Ishikawa (cell line): ENCODE measurements at regions not wholly inside any gene's neighbourhood (a gene's known extent, or its start where the extent isn't known, plus 50 kb on each side); places are given as distances from the start of the nearest gene placed in this dataset.

ENCODE experiments used
- CEBPB ChIP-seq: IDR thresholded peaks from 2 replicates; pipeline ENCODE4 v1.6.1; 2012
- CREB1 ChIP-seq: IDR thresholded peaks from 2 replicates; pipeline ENCODE4 v1.6.1; 2012; ENCODE audit warnings: low read depth
- EGR1 ChIP-seq: IDR thresholded peaks from 2 replicates; pipeline ENCODE4 v1.6.1; 2012
- EP300 ChIP-seq: IDR thresholded peaks from 2 replicates; pipeline ENCODE4 v1.6.1; 2012; ENCODE audit warnings: borderline replicate concordance
- FOXM1 ChIP-seq: IDR thresholded peaks from 2 replicates; pipeline ENCODE4 v1.6.1; 2012; ENCODE audit warnings: low read depth, borderline replicate concordance
- NFIC ChIP-seq: IDR thresholded peaks from 2 replicates; pipeline ENCODE4 v1.6.1; 2012
- RAD21 ChIP-seq: IDR thresholded peaks from 2 replicates; pipeline ENCODE4 v1.6.1; 2012; ENCODE audit warnings: low read depth
- REST ChIP-seq: IDR thresholded peaks from 2 replicates; pipeline ENCODE4 v1.6.1; 2012; ENCODE audit warnings: low read depth, mild to moderate bottlenecking
- TAF1 ChIP-seq: IDR thresholded peaks from 2 replicates; pipeline ENCODE4 v1.6.1; 2012; ENCODE audit warnings: low read depth, mild to moderate bottlenecking
- TCF12 ChIP-seq: IDR thresholded peaks from 2 replicates; pipeline ENCODE4 v1.6.1; 2012; ENCODE audit warnings: low read depth
- TEAD4 ChIP-seq: IDR thresholded peaks from 2 replicates; pipeline ENCODE4 v1.6.1; 2012
- YY1 ChIP-seq: IDR thresholded peaks from 2 replicates; pipeline ENCODE4 v1.6.1; 2012; ENCODE audit warnings: low read depth
- ZBTB7A ChIP-seq: IDR thresholded peaks from 2 replicates; pipeline ENCODE4 v1.6.1; 2012; ENCODE audit warnings: low read depth
- TF ChIP-seq, protein P1 (sequence below): IDR thresholded peaks from 2 replicates; pipeline ENCODE4 v1.6.1; 2012
- TF ChIP-seq, protein P2 (sequence below): IDR thresholded peaks from 2 replicates; pipeline ENCODE4 v1.6.1; 2012

- TF ChIP-seq ZBTB7A: no peak
- no peak for TF ChIP-seq EGR1
- no peak for TF ChIP-seq TEAD4
- TF ChIP-seq RAD21: no peak
- TF ChIP-seq, protein P1, sequence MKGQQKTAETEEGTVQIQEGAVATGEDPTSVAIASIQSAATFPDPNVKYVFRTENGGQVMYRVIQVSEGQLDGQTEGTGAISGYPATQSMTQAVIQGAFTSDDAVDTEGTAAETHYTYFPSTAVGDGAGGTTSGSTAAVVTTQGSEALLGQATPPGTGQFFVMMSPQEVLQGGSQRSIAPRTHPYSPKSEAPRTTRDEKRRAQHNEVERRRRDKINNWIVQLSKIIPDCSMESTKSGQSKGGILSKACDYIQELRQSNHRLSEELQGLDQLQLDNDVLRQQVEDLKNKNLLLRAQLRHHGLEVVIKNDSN: no peak
- no peak for TF ChIP-seq NFIC
- TF ChIP-seq TCF12: no peak
- no peak for TF ChIP-seq CREB1
- no peak for TF ChIP-seq YY1
- TF ChIP-seq EP300: no peak
- TF ChIP-seq, protein P2, sequence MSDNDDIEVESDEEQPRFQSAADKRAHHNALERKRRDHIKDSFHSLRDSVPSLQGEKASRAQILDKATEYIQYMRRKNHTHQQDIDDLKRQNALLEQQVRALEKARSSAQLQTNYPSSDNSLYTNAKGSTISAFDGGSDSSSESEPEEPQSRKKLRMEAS: no peak
- no peak for TF ChIP-seq CEBPB
- TF ChIP-seq REST: no peak
Measured at GRCh38 chr2:107263628-107264027, 377.7 kb upstream of the ST6GAL2 start.

- TF ChIP-seq TCF12 (no peak), YY1 (no peak)
Measured at GRCh38 chr2:107264184-107264583, 378.2 kb upstream of the ST6GAL2 start.

DNA sequence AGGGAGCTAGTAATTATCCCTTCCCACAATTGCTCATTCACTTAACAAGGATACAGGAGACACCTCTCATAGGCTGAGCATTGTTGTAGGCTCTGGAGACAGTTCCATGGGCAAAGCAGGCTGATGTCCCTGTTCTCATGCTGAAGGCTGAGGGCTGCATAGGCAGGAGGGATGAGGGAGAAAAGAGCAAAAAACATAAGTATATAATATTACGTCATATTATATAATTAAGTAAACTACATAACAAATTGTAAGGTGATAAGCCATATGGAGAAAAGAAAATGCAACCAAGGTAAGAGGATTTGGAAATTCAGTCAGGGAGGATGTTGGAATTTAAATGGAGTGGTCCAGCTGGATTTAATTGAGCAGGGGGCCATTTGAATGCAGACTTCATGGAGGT lies 380.6 kb upstream of the ST6GAL2 start:
- TF ChIP-seq TAF1: no peak
- TF ChIP-seq, protein P1: no peak

- TF ChIP-seq RAD21: no peak
- TF ChIP-seq TCF12: no peak
- TF ChIP-seq CEBPB: no peak
- TF ChIP-seq EP300: no peak
Measured at GRCh38 chr2:107267086-107267485, 381.1 kb upstream of the ST6GAL2 start.

DNA sequence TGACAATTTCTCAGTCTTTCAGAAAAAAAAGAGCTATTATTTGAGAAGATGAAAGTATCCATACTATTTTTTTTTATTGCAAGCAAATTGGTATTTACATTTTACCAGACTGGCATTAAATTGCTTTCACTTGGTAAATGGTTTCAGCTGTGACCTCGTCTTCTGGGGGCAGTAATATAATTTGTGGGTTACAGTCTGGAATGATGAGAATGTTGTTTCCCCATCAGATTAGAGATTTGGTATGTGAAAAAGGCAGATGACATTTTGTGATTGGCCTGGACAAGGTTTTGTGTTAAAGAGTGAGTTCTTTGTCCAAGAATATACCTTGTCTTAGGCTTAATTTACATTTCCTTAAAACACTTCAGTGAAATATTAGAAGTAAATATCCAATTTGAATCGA lies 390.1 kb upstream of the ST6GAL2 start:
- TF ChIP-seq NFIC: no peak
- no peak for TF ChIP-seq RAD21
- TF ChIP-seq, protein P1: no peak
- TF ChIP-seq REST: no peak
- TF ChIP-seq TAF1: no peak
- no peak for TF ChIP-seq CEBPB
- no peak for TF ChIP-seq EGR1
- no peak for TF ChIP-seq CREB1
- no peak for TF ChIP-seq TEAD4
- no peak for TF ChIP-seq FOXM1
- no peak for TF ChIP-seq YY1
- TF ChIP-seq TCF12: no peak
- no peak for TF ChIP-seq ZBTB7A
- TF ChIP-seq EP300: no peak
- TF ChIP-seq, protein P2: no peak

GRCh38 chr2:107278672-107279071 lies 392.7 kb upstream of the ST6GAL2 start:
- TF ChIP-seq EP300 (no peak), CREB1 (no peak), REST (no peak), FOXM1 (no peak), EGR1 (no peak), YY1 (no peak), NFIC (no peak), ZBTB7A (no peak), TCF12 (no peak), TEAD4 (no peak), TAF1 (no peak), CEBPB (no peak), RAD21 (no peak)
- TF ChIP-seq, protein P2: no peak
- TF ChIP-seq, protein P1: no peak
